Suprapubic skin (tissue), 4 donors: ENCODE measurements at regions not wholly inside any gene's neighbourhood (a gene's known extent, or its start where the extent isn't known, plus 50 kb on each side); places are given as distances from the start of the nearest gene placed in this dataset.

Experiments used
- DNase-seq, 2 donors: peaks; one replicate each; pipeline ENCODE4 v3.0.0-alpha.2; 2019; ENCODE audit warnings: low spot score in 2 of 2
- H3K27ac ChIP-seq: fragments of 200-600 bp; sonication (generic); one replicate; pipeline ENCODE4 v1.5.1; 2019
- H3K27me3 ChIP-seq: fragments of 200-600 bp; sonication (generic); one replicate; pipeline ENCODE4 v1.5.1; 2019
- H3K36me3 ChIP-seq: fragments of 200-600 bp; sonication (generic); one replicate; pipeline ENCODE4 v1.5.1; 2019
- H3K4me1 ChIP-seq: fragments of 200-600 bp; sonication (generic); one replicate; pipeline ENCODE4 v1.5.1; 2019
- H3K4me3 ChIP-seq: fragments of 200-600 bp; sonication (generic); one replicate; pipeline ENCODE4 v1.5.1; 2019; ENCODE audit warnings: mild to moderate bottlenecking
- H3K9me3 ChIP-seq: fragments of 200-600 bp; sonication (generic); one replicate; pipeline ENCODE4 v1.5.1; 2019
- EP300 ChIP-seq: sonication (generic); formaldehyde crosslinking; IDR thresholded peaks from one replicate; pipeline ENCODE4 v1.6.1; 2017; ENCODE audit warnings: antibody characterized with exemption
- POLR2A ChIP-seq, 2 donors: fragments of 450-650 bp; IDR thresholded peaks; one replicate each; pipeline ENCODE4 v1.6.1; 2017; ENCODE audit warnings: antibody characterized with exemption in 2 of 2, mild to moderate bottlenecking in 2 of 2, moderate library complexity in 2 of 2
- POLR2AphosphoS5 ChIP-seq, 3 donors: sonication (generic); formaldehyde crosslinking; IDR thresholded peaks; one replicate each; pipeline ENCODE4 v1.6.1; 2017; ENCODE audit warnings: antibody characterized with exemption in 3 of 3
- WGBS: methylation state at CpG from one replicate; pipeline ENCODE4 v1.1.5; 2018; 5-methylcytosine and 5-hydroxymethylcytosine counted together
- TF ChIP-seq, protein P1 (sequence below), 2 donors: fragments of 200-600 bp in 1 of 2; fragments of 450-650 bp in 1 of 2; sonication (generic) in 1 of 2; IDR thresholded peaks; one replicate each; pipeline ENCODE4 v1.5.1; 2016 to 2019; ENCODE audit warnings: antibody characterized with exemption in 2 of 2, mild to moderate bottlenecking in 1 of 2, moderate library complexity in 1 of 2

DNA sequence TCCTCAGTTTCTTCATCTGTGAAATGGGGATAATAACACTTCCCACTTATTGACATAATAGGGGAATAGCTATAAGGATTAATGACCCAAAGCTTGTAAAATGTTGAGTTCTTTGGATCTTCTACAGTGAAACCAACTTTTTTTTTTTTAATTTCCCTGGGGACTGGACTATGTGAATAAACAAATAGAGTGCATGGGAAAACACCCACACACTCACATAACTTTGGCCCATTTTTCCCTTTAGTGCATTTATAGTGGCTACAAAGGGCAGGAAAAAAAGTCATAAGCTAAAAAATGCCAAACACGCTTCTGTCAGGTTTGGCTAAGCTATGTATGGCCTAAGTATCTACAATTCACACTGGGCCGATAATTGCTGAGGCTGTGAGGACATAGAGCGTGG lies 406.2 kb upstream of the JAG1 start:
- DNase-seq = no peak
- H3K27me3 ChIP-seq = no peaks in the 10 kb centered on the region
- H3K27ac ChIP-seq = no peak overlapping the region
- no peaks in the 10 kb centered on the region for H3K36me3 ChIP-seq
- H3K4me3 ChIP-seq = no peak overlapping the region
- TF ChIP-seq, protein P1, sequence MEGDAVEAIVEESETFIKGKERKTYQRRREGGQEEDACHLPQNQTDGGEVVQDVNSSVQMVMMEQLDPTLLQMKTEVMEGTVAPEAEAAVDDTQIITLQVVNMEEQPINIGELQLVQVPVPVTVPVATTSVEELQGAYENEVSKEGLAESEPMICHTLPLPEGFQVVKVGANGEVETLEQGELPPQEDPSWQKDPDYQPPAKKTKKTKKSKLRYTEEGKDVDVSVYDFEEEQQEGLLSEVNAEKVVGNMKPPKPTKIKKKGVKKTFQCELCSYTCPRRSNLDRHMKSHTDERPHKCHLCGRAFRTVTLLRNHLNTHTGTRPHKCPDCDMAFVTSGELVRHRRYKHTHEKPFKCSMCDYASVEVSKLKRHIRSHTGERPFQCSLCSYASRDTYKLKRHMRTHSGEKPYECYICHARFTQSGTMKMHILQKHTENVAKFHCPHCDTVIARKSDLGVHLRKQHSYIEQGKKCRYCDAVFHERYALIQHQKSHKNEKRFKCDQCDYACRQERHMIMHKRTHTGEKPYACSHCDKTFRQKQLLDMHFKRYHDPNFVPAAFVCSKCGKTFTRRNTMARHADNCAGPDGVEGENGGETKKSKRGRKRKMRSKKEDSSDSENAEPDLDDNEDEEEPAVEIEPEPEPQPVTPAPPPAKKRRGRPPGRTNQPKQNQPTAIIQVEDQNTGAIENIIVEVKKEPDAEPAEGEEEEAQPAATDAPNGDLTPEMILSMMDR (IDR thresholded peaks at IDR 0.05) = no peak
- TF ChIP-seq POLR2A (IDR thresholded peaks at IDR 0.05) (no peak), POLR2AphosphoS5 (IDR thresholded peaks at IDR 0.05) (no peak), EP300 (no peak)
- H3K9me3 ChIP-seq = no peaks in the 10 kb centered on the region
- H3K4me1 ChIP-seq = no peaks in the 10 kb centered on the region
- 83% methylated on average over 3 of the region's 3 CpGs for WGBS

DNA sequence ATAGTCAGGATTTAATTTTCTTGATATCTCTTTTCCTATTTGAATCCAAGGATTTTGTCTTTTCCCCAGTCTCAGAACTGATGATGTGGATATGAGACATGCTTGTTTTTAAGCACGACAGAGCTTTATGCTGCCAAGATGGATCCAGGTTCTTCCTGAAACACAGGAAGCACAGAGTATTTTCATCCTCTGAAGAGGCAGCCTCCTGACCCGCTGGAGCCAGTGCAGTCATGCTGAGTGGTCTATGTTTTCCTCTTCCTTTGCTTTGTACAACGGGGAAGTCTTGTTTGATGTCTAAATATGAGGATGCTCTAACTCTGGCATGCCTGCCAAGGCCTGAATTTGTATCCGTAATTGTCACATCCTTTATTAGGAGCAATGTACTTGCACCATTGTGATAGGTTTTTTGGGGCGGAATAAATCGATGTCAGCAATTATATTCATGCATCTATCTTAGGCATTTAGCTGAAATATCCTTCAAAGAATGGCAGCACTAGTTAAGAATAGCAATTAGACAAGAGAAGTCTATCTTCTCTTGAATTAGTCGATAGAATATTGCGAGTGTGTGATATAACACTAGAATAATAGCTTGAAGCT lies 407.1 kb upstream of the JAG1 start:
- Histone ChIP-seq H3K9me3 (no peaks in the 10 kb centered on the region), H3K27me3 (no peaks in the 10 kb centered on the region), H3K4me1 (no peaks in the 10 kb centered on the region), H3K27ac (no peak overlapping the region), H3K4me3 (no peak overlapping the region), H3K36me3 (no peaks in the 10 kb centered on the region)
- 77% methylated on average over 8 of the region's 8 CpGs for WGBS
- no peak for DNase-seq
- TF ChIP-seq POLR2AphosphoS5 (IDR thresholded peaks at IDR 0.05) (no peak), EP300 (no peak), POLR2A (IDR thresholded peaks at IDR 0.05) (no peak)
- TF ChIP-seq, protein P1 (IDR thresholded peaks at IDR 0.05) = no peak

DNA sequence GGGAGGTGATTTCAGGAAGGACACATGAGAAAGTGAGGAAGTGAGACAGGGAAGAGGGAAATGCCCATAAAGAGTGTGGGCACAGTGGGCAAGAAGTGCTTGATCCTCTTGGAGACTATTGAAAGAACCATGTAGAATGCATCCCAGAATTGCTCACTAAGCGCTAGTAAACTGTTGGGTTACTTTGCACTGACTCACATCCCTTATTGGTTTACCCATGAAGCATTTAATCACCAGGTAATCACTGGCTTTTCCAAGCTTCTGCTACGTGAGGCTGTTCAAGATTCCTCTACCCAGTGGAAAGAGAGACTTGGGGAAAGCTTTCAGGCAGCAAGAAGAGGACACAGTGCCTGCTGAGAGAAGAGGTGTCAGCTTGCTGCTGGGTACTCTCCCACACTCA lies 410.0 kb upstream of the JAG1 start:
- TF ChIP-seq POLR2A (IDR thresholded peaks at IDR 0.05) (no peak), POLR2AphosphoS5 (IDR thresholded peaks at IDR 0.05) (no peak), EP300 (no peak)
- TF ChIP-seq, protein P1 (IDR thresholded peaks at IDR 0.05) = no peak
- Histone ChIP-seq H3K9me3 (peaks cover 3% of the 10 kb centered on the region), H3K27ac (no peak overlapping the region), H3K4me3 (no peak overlapping the region), H3K27me3 (no peaks in the 10 kb centered on the region), H3K36me3 (no peaks in the 10 kb centered on the region), H3K4me1 (no peaks in the 10 kb centered on the region)
- WGBS = 90% methylated on average over 2 of the region's 2 CpGs
- DNase-seq = no peak

DNA sequence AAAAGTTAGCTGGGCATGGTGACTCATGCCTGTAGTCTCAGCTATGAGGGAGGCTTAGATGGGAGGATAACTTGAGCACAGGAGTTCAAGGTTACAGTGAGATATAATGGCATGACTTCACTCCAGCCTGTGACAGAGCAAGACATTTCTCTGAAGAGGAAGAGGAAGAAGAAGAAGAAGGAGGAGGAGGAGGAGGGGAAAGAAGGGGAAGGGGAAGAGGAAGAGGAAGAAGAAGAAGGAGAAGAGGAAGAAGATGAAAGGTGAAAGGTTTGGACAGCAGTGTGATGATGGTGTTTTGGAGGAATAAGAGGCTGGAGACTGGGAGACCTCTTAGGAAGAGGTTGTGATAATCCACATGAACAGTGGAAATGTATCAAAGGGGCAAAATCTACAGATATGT lies 410.7 kb upstream of the JAG1 start:
- no peaks in the 10 kb centered on the region for H3K4me1 ChIP-seq
- H3K9me3 ChIP-seq = peaks cover 3% of the 10 kb centered on the region
- no peaks in the 10 kb centered on the region for H3K36me3 ChIP-seq
- TF ChIP-seq POLR2A (IDR thresholded peaks at IDR 0.05) = no peak
- TF ChIP-seq, protein P1 (IDR thresholded peaks at IDR 0.05) = no peak
- no peak for TF ChIP-seq POLR2AphosphoS5 (IDR thresholded peaks at IDR 0.05)
- no peak for TF ChIP-seq EP300
- H3K4me3 ChIP-seq = no peak overlapping the region
- DNase-seq = no peak
- no peaks in the 10 kb centered on the region for H3K27me3 ChIP-seq
- H3K27ac ChIP-seq = no peak overlapping the region

DNA sequence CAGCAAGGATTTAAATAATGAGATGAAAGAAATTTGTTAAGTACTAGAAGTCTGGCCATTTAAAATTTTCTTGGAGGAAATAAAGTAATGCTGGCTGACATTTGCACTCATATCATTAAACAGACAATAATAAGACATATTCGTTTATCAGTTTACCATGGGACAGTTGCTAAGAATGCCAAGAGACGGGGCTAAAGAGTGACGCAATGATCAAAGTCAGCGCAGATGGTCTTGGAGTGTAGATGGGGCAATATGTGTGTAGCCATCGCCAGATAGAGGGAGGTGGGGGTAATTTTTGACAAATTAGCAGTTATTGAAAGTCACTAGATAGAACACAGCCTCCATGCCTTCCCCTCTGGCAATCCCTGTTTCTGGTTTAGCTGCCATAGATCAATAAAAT lies 413.2 kb upstream of the JAG1 start:
- 86% methylated on average over 5 of the region's 5 CpGs for WGBS
- H3K27me3 ChIP-seq = no peaks in the 10 kb centered on the region

More for the DNA sequence above, 413.2 kb upstream of the JAG1 start:
- H3K27ac ChIP-seq = no peak overlapping the region
- TF ChIP-seq, protein P1 (IDR thresholded peaks at IDR 0.05) = no peak
- TF ChIP-seq POLR2AphosphoS5 (IDR thresholded peaks at IDR 0.05) (no peak), EP300 (no peak), POLR2A (IDR thresholded peaks at IDR 0.05) (no peak)
- peaks cover 3% of the 10 kb centered on the region for H3K9me3 ChIP-seq
- no peaks in the 10 kb centered on the region for H3K4me1 ChIP-seq
- no peak for DNase-seq
- H3K4me3 ChIP-seq = no peak overlapping the region
- no peaks in the 10 kb centered on the region for H3K36me3 ChIP-seq
